K562 (cell line): ENCODE measurements at regions not wholly inside any gene's neighbourhood (a gene's known extent, or its start where the extent isn't known, plus 50 kb on each side); places are given as distances from the start of the nearest gene placed in this dataset.

Experiments used
- CTCF ChIP-seq, 3 experiments: IDR thresholded peaks in 2 of 3; conservative IDR thresholded peaks in 1 of 3; 2 replicates each; pipeline ENCODE4 v1.5.1; 2011 to 2012; ENCODE audit warnings: low read length in 3 of 3, mild to moderate bottlenecking in 3 of 3, control low read depth in 2 of 3, improper control_type of control experiment in 1 of 3, inconsistent platforms in 1 of 3, low read depth in 1 of 3, mixed read lengths in 1 of 3, moderate library complexity in 1 of 3; ENCODE audit not compliant: insufficient read depth in 2 of 3
- HIVEP1 ChIP-seq: fragments of 250-450 bp; sonication (Bioruptor Pico); IDR thresholded peaks from 2 replicates; pipeline ENCODE4 v1.4.0; 2020; ENCODE audit warnings: mild to moderate bottlenecking
- MAX ChIP-seq: sonication (generic); formaldehyde crosslinking; IDR thresholded peaks from 2 replicates; pipeline ENCODE4 v1.9.0; 2022; ENCODE audit warnings: mild to moderate bottlenecking, missing genetic modification reagents
- POLR2AphosphoS5 ChIP-seq: IDR thresholded peaks from 2 replicates; pipeline ENCODE4 v1.6.1; 2011; ENCODE audit warnings: mild to moderate bottlenecking, low read depth, low read length, moderate library complexity; ENCODE audit not compliant: control insufficient read depth, insufficient read depth
- RBBP5 ChIP-seq: fragments of 200-600 bp; sonication (generic); IDR thresholded peaks from 2 replicates; pipeline ENCODE4 v1.6.1; 2012; ENCODE audit warnings: borderline replicate concordance, mild to moderate bottlenecking, low read length, control low read depth, inconsistent platforms; ENCODE audit not compliant: insufficient read depth, poor library complexity, severe bottlenecking
- ZNF384 ChIP-seq: IDR thresholded peaks from 2 replicates; pipeline ENCODE4 v1.6.1; 2012; ENCODE audit warnings: low read depth, low read length, improper control_type of control experiment
- TF ChIP-seq, protein P1 (sequence below), 3 experiments: fragments of 200-800 bp in 1 of 3; fragments of 250-450 bp in 1 of 3; fragments of 450-650 bp in 1 of 3; sonication (Bioruptor Pico) in 1 of 3; sonication (Bioruptor generic) in 1 of 3; formaldehyde crosslinking in 1 of 3; IDR thresholded peaks; 2 replicates each; pipeline versions ENCODE4 v1.6.1 to v1.8.0; 2016 to 2022; ENCODE audit warnings: mild to moderate bottlenecking in 2 of 3, missing genetic modification characterization in 2 of 3, missing compliant biosample characterization in 1 of 3, moderate library complexity in 1 of 3

DNA sequence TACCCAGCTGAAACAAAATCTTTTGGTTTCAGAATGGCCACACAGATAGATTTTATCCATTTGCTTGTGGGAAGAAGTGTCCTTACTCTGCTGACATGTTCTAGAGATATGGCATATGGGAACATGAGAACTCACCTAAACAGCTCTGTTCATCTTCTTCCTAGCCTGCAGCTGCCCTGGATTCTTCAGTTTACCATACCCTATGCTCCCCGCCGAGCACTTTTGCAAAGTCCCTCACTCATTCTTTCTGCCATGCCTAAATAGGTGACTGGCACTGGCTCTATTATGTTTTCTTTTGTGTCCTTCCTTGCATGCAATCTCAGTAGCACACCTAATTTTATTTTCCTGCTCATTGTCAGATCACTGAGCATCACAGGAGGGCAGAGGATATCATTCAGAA, 293.7 kb upstream of the RSPO3 start:
- TF ChIP-seq RBBP5 (no peak), ZNF384 (no peak), MAX (CRISPR knock-in tag) (no peak), HIVEP1 (CRISPR knock-in tag) (no peak), POLR2AphosphoS5 (no peak), CTCF (IDR thresholded peaks at IDR 0.05 in 2 of 3, conservative IDR thresholded peaks at IDR 0.05 in 1 of 3; ENCODE audit: insufficient read depth in 2 of 3, low read depth in 1 of 3, low read length in 3 of 3) (no peak)
- TF ChIP-seq, protein P1, sequence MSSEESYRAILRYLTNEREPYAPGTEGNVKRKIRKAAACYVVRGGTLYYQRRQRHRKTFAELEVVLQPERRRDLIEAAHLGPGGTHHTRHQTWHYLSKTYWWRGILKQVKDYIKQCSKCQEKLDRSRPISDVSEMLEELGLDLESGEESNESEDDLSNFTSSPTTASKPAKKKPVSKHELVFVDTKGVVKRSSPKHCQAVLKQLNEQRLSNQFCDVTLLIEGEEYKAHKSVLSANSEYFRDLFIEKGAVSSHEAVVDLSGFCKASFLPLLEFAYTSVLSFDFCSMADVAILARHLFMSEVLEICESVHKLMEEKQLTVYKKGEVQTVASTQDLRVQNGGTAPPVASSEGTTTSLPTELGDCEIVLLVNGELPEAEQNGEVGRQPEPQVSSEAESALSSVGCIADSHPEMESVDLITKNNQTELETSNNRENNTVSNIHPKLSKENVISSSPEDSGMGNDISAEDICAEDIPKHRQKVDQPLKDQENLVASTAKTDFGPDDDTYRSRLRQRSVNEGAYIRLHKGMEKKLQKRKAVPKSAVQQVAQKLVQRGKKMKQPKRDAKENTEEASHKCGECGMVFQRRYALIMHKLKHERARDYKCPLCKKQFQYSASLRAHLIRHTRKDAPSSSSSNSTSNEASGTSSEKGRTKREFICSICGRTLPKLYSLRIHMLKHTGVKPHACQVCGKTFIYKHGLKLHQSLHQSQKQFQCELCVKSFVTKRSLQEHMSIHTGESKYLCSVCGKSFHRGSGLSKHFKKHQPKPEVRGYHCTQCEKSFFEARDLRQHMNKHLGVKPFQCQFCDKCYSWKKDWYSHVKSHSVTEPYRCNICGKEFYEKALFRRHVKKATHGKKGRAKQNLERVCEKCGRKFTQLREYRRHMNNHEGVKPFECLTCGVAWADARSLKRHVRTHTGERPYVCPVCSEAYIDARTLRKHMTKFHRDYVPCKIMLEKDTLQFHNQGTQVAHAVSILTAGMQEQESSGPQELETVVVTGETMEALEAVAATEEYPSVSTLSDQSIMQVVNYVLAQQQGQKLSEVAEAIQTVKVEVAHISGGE (CRISPR knock-in tag; IDR thresholded peaks at IDR 0.05): no peak
